Ishikawa (cell line): ENCODE measurements at regions not wholly inside any gene's neighbourhood (a gene's known extent, or its start where the extent isn't known, plus 50 kb on each side); places are given as distances from the start of the nearest gene placed in this dataset.

ENCODE experiments used
- CEBPB ChIP-seq: IDR thresholded peaks from 2 replicates; pipeline ENCODE4 v1.6.1; 2012
- CREB1 ChIP-seq: IDR thresholded peaks from 2 replicates; pipeline ENCODE4 v1.6.1; 2012; ENCODE audit warnings: low read depth
- EGR1 ChIP-seq: IDR thresholded peaks from 2 replicates; pipeline ENCODE4 v1.6.1; 2012
- EP300 ChIP-seq: IDR thresholded peaks from 2 replicates; pipeline ENCODE4 v1.6.1; 2012; ENCODE audit warnings: borderline replicate concordance
- FOXM1 ChIP-seq: IDR thresholded peaks from 2 replicates; pipeline ENCODE4 v1.6.1; 2012; ENCODE audit warnings: low read depth, borderline replicate concordance
- NFIC ChIP-seq: IDR thresholded peaks from 2 replicates; pipeline ENCODE4 v1.6.1; 2012
- RAD21 ChIP-seq: IDR thresholded peaks from 2 replicates; pipeline ENCODE4 v1.6.1; 2012; ENCODE audit warnings: low read depth
- TAF1 ChIP-seq: IDR thresholded peaks from 2 replicates; pipeline ENCODE4 v1.6.1; 2012; ENCODE audit warnings: low read depth, mild to moderate bottlenecking
- TCF12 ChIP-seq: IDR thresholded peaks from 2 replicates; pipeline ENCODE4 v1.6.1; 2012; ENCODE audit warnings: low read depth
- TEAD4 ChIP-seq: IDR thresholded peaks from 2 replicates; pipeline ENCODE4 v1.6.1; 2012
- USF1 ChIP-seq: IDR thresholded peaks from 2 replicates; pipeline ENCODE4 v1.6.1; 2012
- YY1 ChIP-seq: IDR thresholded peaks from 2 replicates; pipeline ENCODE4 v1.6.1; 2012; ENCODE audit warnings: low read depth
- ZBTB7A ChIP-seq: IDR thresholded peaks from 2 replicates; pipeline ENCODE4 v1.6.1; 2012; ENCODE audit warnings: low read depth
- TF ChIP-seq, protein P1 (sequence below): IDR thresholded peaks from 2 replicates; pipeline ENCODE4 v1.6.1; 2012; ENCODE audit warnings: low read depth, mild to moderate bottlenecking
- TF ChIP-seq, protein P2 (sequence below): IDR thresholded peaks from 2 replicates; pipeline ENCODE4 v1.6.1; 2012

DNA sequence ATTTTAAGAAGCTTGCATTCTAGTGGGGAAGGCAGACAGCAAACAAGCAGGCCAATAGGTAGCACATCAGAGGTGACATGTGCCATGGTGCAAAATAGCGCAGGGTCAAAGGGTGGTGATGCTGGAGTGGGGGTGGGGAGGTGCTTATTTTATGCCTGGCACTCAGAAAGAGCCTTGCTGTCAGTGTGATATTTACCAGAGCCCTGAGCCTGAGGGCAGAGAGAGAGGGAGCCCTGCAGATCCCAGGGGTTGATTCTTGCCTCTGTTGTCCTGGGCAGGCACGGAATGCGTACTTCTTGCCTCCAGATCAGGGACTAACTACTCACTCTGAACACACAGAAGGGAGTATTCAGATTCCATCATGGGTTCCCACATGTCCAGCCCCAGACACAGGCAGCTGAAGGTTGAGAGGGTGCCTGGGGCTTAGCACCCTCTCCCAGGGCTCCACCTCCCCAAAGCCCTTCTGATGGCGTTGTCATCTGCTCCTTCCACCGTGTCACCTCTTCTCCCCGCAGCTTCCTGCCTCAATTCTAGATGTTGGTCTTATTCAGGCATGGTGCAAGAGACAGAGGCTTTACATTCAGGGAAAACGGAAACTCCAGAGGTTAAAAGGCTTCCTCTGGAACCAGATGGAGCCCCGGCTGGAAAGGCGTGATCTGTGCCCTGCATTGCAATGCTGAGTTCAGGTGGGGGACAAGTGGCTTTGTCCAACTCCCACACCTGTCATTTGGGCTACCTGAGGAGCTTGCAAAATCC is 252.3 kb downstream of the HAUS1 start:
- TF ChIP-seq, protein P1, sequence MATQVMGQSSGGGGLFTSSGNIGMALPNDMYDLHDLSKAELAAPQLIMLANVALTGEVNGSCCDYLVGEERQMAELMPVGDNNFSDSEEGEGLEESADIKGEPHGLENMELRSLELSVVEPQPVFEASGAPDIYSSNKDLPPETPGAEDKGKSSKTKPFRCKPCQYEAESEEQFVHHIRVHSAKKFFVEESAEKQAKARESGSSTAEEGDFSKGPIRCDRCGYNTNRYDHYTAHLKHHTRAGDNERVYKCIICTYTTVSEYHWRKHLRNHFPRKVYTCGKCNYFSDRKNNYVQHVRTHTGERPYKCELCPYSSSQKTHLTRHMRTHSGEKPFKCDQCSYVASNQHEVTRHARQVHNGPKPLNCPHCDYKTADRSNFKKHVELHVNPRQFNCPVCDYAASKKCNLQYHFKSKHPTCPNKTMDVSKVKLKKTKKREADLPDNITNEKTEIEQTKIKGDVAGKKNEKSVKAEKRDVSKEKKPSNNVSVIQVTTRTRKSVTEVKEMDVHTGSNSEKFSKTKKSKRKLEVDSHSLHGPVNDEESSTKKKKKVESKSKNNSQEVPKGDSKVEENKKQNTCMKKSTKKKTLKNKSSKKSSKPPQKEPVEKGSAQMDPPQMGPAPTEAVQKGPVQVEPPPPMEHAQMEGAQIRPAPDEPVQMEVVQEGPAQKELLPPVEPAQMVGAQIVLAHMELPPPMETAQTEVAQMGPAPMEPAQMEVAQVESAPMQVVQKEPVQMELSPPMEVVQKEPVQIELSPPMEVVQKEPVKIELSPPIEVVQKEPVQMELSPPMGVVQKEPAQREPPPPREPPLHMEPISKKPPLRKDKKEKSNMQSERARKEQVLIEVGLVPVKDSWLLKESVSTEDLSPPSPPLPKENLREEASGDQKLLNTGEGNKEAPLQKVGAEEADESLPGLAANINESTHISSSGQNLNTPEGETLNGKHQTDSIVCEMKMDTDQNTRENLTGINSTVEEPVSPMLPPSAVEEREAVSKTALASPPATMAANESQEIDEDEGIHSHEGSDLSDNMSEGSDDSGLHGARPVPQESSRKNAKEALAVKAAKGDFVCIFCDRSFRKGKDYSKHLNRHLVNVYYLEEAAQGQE: no peak
- TF ChIP-seq YY1 (no peak), ZBTB7A (no peak), NFIC (no peak), TAF1 (no peak), RAD21 (no peak), EGR1 (no peak), CREB1 (no peak), FOXM1 (no peak), CEBPB (no peak), TEAD4 (no peak), USF1 (no peak), TCF12 (no peak), EP300 (no peak)
- TF ChIP-seq, protein P2, sequence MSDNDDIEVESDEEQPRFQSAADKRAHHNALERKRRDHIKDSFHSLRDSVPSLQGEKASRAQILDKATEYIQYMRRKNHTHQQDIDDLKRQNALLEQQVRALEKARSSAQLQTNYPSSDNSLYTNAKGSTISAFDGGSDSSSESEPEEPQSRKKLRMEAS: no peak

- TF ChIP-seq, protein P2: no peak
- no peak for TF ChIP-seq CEBPB
- TF ChIP-seq YY1: no peak
- TF ChIP-seq ZBTB7A: no peak
- no peak for TF ChIP-seq FOXM1
- no peak for TF ChIP-seq CREB1
These were observed 256.0 kb downstream of the HAUS1 start for GRCh38 chr18:46360102-46360699.

GRCh38 chr18:46360866-46361265 is 256.7 kb downstream of the HAUS1 start:
- TF ChIP-seq TCF12 (no peak), YY1 (no peak), NFIC (no peak), RAD21 (no peak), ZBTB7A (no peak), CEBPB (no peak), EGR1 (no peak), USF1 (no peak), TAF1 (no peak), TEAD4 (no peak), FOXM1 (no peak), CREB1 (no peak)
- TF ChIP-seq, protein P1: no peak
- TF ChIP-seq, protein P2: no peak

DNA sequence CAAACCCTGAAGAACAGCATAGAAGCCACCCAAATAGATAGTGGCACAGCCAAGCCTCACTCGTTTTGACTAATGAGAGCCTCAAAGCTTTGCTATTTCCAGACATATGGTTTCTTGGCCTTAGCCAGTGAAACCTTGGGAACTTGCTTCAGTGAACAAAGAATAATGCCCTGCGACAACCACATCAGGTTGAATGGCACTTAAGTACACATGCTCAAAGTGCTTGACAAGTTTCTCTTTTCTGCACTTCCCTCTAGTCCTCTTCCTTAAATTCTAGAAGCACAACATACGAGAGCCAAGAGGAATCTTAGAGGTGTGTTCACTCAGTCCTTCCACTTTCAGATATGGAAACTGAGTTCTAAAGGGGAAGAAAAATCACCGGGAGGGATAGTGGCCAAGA is 258.3 kb downstream of the HAUS1 start:
- no peak for TF ChIP-seq USF1
- TF ChIP-seq EGR1: no peak
- no peak for TF ChIP-seq FOXM1
- TF ChIP-seq ZBTB7A: no peak
- TF ChIP-seq CREB1: no peak
- no peak for TF ChIP-seq TCF12
- no peak for TF ChIP-seq NFIC

GRCh38 chr18:46364048-46364447 is 259.9 kb downstream of the HAUS1 start:
- no peak for TF ChIP-seq NFIC
- no peak for TF ChIP-seq ZBTB7A
- TF ChIP-seq TEAD4: no peak
- TF ChIP-seq, protein P2: no peak
- no peak for TF ChIP-seq FOXM1
- TF ChIP-seq TAF1: no peak
- TF ChIP-seq USF1: no peak
- TF ChIP-seq EP300: no peak
- TF ChIP-seq CREB1: no peak
- TF ChIP-seq YY1: no peak
- TF ChIP-seq TCF12: no peak
